GM21737 (cell line): ENCODE measurements at regions not wholly inside any gene's neighbourhood (a gene's known extent, or its start where the extent isn't known, plus 50 kb on each side); places are given as distances from the start of the nearest gene placed in this dataset.
"Not testable (repeated sequence)": the region's sequence is repeated elsewhere in the genome, so short reads cannot be mapped to it uniquely, and the experiment has no call there.

Experiments used
- ATAC-seq: cut with Tn5 transposase; IDR thresholded peaks from one replicate; pipeline ENCODE4 v1.9.1; 2021; ENCODE audit warnings: mild to moderate bottlenecking, moderate library complexity; ENCODE audit not compliant: unreplicated experiment

- ATAC-seq, result no peak
Measured at GRCh38 chr20:12112665-12113064, 195.0 kb downstream of the BTBD3 start.

- ATAC-seq, result no peak
Measured at GRCh38 chr20:12113075-12113467, 195.4 kb downstream of the BTBD3 start.

- ATAC-seq, result no peak
Measured at GRCh38 chr20:12113468-12114371, 196.0 kb downstream of the BTBD3 start.

GRCh38 chr20:12129114-12129513 lies 211.4 kb downstream of the BTBD3 start:
- ATAC-seq, result not testable (repeated sequence)

GRCh38 chr20:12129532-12129931 lies 211.8 kb downstream of the BTBD3 start:
- ATAC-seq, result not testable (repeated sequence)

- no peak for ATAC-seq
Measured at GRCh38 chr20:12130781-12131180, 213.1 kb downstream of the BTBD3 start.

GRCh38 chr20:12133553-12133952 lies 215.9 kb downstream of the BTBD3 start:
- ATAC-seq, result no peak

GRCh38 chr20:12145951-12146350 lies 228.3 kb downstream of the BTBD3 start:
- not testable (repeated sequence) for ATAC-seq

- ATAC-seq, result no peak
Measured at GRCh38 chr20:12152996-12153395, 235.3 kb downstream of the BTBD3 start.

GRCh38 chr20:12153628-12154027 lies 235.9 kb downstream of the BTBD3 start:
- ATAC-seq, result no peak

- ATAC-seq, result no peak
Measured at GRCh38 chr20:12156252-12156651, 238.6 kb downstream of the BTBD3 start.

- no peak for ATAC-seq
Measured at GRCh38 chr20:12159261-12159660, 241.6 kb downstream of the BTBD3 start.

- ATAC-seq, result no peak
Measured at GRCh38 chr20:12161734-12162133, 244.0 kb downstream of the BTBD3 start.

- no peak for ATAC-seq
Measured at GRCh38 chr20:12166053-12166717, 248.5 kb downstream of the BTBD3 start.

- ATAC-seq, result no peak
Measured at GRCh38 chr20:12170406-12170805, 252.7 kb downstream of the BTBD3 start.

- no peak for ATAC-seq
Measured at GRCh38 chr20:12171923-12172524, 254.3 kb downstream of the BTBD3 start.

GRCh38 chr20:12173347-12174012 lies 255.8 kb downstream of the BTBD3 start:
- ATAC-seq, result no peak

- ATAC-seq, result no peak
Measured at GRCh38 chr20:12175538-12175937, 257.8 kb downstream of the BTBD3 start.

GRCh38 chr20:12177657-12178293 lies 260.1 kb downstream of the BTBD3 start:
- no peak for ATAC-seq

- ATAC-seq, result no peak
Measured at GRCh38 chr20:12179692-12180091, 262.0 kb downstream of the BTBD3 start.
